Ishikawa (cell line): ENCODE measurements at regions not wholly inside any gene's neighbourhood (a gene's known extent, or its start where the extent isn't known, plus 50 kb on each side); places are given as distances from the start of the nearest gene placed in this dataset.

Experiments
- CEBPB ChIP-seq: IDR thresholded peaks from 2 replicates; pipeline ENCODE4 v1.6.1; 2012
- CREB1 ChIP-seq: IDR thresholded peaks from 2 replicates; pipeline ENCODE4 v1.6.1; 2012; ENCODE audit warnings: low read depth
- EGR1 ChIP-seq: IDR thresholded peaks from 2 replicates; pipeline ENCODE4 v1.6.1; 2012
- EP300 ChIP-seq: IDR thresholded peaks from 2 replicates; pipeline ENCODE4 v1.6.1; 2012; ENCODE audit warnings: borderline replicate concordance
- MAX ChIP-seq: IDR thresholded peaks from 2 replicates; pipeline ENCODE4 v1.6.1; 2012
- NFIC ChIP-seq: IDR thresholded peaks from 2 replicates; pipeline ENCODE4 v1.6.1; 2012
- RAD21 ChIP-seq: IDR thresholded peaks from 2 replicates; pipeline ENCODE4 v1.6.1; 2012; ENCODE audit warnings: low read depth
- TAF1 ChIP-seq: IDR thresholded peaks from 2 replicates; pipeline ENCODE4 v1.6.1; 2012; ENCODE audit warnings: low read depth, mild to moderate bottlenecking
- TCF12 ChIP-seq: IDR thresholded peaks from 2 replicates; pipeline ENCODE4 v1.6.1; 2012; ENCODE audit warnings: low read depth
- TEAD4 ChIP-seq: IDR thresholded peaks from 2 replicates; pipeline ENCODE4 v1.6.1; 2012
- YY1 ChIP-seq: IDR thresholded peaks from 2 replicates; pipeline ENCODE4 v1.6.1; 2012; ENCODE audit warnings: low read depth
- ZBTB7A ChIP-seq: IDR thresholded peaks from 2 replicates; pipeline ENCODE4 v1.6.1; 2012; ENCODE audit warnings: low read depth

- TF ChIP-seq TEAD4 (no peak), EP300 (no peak), YY1 (no peak), EGR1 (no peak), CREB1 (no peak), MAX (no peak), RAD21 (no peak), NFIC (no peak), TAF1 (no peak), CEBPB (no peak), ZBTB7A (no peak), TCF12 (no peak)
These were observed 323.0 kb upstream of the PLD5 start for GRCh38 chr1:242847390-242847993.
